Testis (tissue), 2 donors: ENCODE measurements at regions not wholly inside any gene's neighbourhood (a gene's known extent, or its start where the extent isn't known, plus 50 kb on each side); places are given as distances from the start of the nearest gene placed in this dataset.
"Not testable (repeated sequence)": the region's sequence is repeated elsewhere in the genome, so short reads cannot be mapped to it uniquely, and the experiment has no call there.

Experiments
- DNase-seq: peaks from one replicate; pipeline ENCODE4 v3.0.0-alpha.2; 2019
- H3K27ac ChIP-seq, 2 donors: fragments of 200-600 bp; sonication (generic); one replicate each; pipeline ENCODE4 v1.5.1; 2019
- H3K27me3 ChIP-seq: fragments of 200-600 bp; sonication (generic); one replicate; pipeline ENCODE4 v1.5.1; 2019
- H3K36me3 ChIP-seq: fragments of 200-600 bp; sonication (generic); one replicate; pipeline ENCODE4 v1.5.1; 2017; ENCODE audit warnings: low read depth; ENCODE audit errors: missing control alignments
- H3K4me1 ChIP-seq: fragments of 200-600 bp; sonication (generic); one replicate; pipeline ENCODE4 v1.5.1; 2019
- H3K4me3 ChIP-seq, 2 donors: fragments of 200-600 bp; sonication (generic); one replicate each; pipeline ENCODE4 v1.5.1; 2017 to 2019
- H3K9me3 ChIP-seq: fragments of 200-600 bp; sonication (generic); one replicate; pipeline ENCODE4 v1.5.1; 2017
- POLR2A ChIP-seq: fragments of 450-650 bp; IDR thresholded peaks from one replicate; pipeline ENCODE4 v1.6.1; 2017; ENCODE audit warnings: antibody characterized with exemption, mild to moderate bottlenecking, moderate library complexity
- WGBS, 2 donors: methylation state at CpG; one replicate each; pipeline ENCODE4 v1.1.5; 2018; 5-methylcytosine and 5-hydroxymethylcytosine counted together
- intact Hi-C: fragments of 100-400 bp; cut with DNase I; formaldehyde crosslinking; loops from one replicate; pipeline ENCODE4 v1.15.1; 2023; ENCODE audit warnings: low total_unique reads
- TF ChIP-seq, protein P1 (sequence below), 3 experiments: fragments of 450-650 bp in 2 of 3; fragments of 200-600 bp in 1 of 3; sonication (generic) in 1 of 3; IDR thresholded peaks; one replicate each; pipeline ENCODE4 v1.5.1; 2016 to 2019; ENCODE audit warnings: antibody characterized with exemption in 3 of 3, mild to moderate bottlenecking in 2 of 3, moderate library complexity in 1 of 3

DNA sequence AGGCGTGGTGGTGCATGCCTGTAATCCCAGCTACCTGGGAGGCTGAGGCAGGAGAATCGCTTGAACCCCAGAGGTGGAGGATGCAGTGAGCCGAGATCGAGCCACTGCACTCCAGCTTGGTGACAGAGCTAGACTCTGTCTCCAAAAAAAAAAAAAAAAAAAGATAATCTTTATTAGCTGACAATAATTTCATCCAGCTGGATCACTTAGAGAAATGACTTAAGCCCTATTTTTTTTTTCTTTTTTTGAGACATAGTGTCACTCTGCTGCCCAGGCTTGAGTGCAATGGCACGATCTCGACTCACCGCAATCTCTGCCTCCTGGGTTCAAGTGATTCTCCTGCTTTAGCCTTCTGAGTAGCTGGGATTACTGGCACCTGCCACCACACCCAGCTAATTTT is 51.6 kb upstream of the MAP4K4 start:
- H3K4me3 ChIP-seq, H3K27ac ChIP-seq, intact Hi-C loops, DNase-seq, H3K36me3 ChIP-seq, H3K4me1 ChIP-seq, H3K9me3 ChIP-seq, H3K27me3 ChIP-seq: not testable (repeated sequence)
- WGBS, 2 donors: 96 to 98% methylated on average over 7 of the region's 7 CpGs

DNA sequence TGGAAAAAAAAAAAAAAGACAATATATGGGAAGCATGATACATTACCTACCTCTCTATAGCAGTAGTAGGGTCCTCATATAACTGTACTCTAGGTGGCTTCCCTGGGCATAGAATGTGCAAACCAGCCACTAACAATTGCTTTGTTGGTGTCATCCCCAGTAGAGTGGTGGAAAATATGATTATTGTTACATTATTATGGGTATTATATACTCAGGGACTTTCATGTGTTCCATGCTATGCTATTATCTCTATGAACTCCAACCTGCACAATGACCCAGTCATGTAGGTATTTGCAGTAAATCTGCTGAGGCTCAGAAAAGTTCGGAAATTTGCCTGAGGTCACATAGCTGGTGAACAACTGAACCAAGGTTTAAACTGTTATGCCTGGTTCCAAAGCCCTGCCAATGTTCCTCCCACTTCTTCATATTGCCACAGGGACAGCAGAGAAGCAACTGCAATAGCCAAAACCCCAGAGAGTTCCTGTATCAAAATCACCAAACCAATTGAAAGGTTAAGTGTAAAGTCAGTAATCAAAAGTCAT is 52.6 kb upstream of the MAP4K4 start:
- Histone ChIP-seq H3K36me3 (no peaks in the 10 kb centered on the region), H3K4me1 (no peaks in the 10 kb centered on the region), H3K9me3 (no peaks in the 10 kb centered on the region), H3K4me3 (no peak overlapping the region), H3K27me3 (no peaks in the 10 kb centered on the region), H3K27ac (no peak overlapping the region)
- DNase-seq: no peak
- intact Hi-C loops: no loop called here
- WGBS, 2 donors: 97 to 100% methylated on average over 1 of the region's 1 CpG
- TF ChIP-seq, protein P1, sequence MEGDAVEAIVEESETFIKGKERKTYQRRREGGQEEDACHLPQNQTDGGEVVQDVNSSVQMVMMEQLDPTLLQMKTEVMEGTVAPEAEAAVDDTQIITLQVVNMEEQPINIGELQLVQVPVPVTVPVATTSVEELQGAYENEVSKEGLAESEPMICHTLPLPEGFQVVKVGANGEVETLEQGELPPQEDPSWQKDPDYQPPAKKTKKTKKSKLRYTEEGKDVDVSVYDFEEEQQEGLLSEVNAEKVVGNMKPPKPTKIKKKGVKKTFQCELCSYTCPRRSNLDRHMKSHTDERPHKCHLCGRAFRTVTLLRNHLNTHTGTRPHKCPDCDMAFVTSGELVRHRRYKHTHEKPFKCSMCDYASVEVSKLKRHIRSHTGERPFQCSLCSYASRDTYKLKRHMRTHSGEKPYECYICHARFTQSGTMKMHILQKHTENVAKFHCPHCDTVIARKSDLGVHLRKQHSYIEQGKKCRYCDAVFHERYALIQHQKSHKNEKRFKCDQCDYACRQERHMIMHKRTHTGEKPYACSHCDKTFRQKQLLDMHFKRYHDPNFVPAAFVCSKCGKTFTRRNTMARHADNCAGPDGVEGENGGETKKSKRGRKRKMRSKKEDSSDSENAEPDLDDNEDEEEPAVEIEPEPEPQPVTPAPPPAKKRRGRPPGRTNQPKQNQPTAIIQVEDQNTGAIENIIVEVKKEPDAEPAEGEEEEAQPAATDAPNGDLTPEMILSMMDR (IDR thresholded peaks at IDR 0.05): no peak
- no peak for TF ChIP-seq POLR2A

DNA sequence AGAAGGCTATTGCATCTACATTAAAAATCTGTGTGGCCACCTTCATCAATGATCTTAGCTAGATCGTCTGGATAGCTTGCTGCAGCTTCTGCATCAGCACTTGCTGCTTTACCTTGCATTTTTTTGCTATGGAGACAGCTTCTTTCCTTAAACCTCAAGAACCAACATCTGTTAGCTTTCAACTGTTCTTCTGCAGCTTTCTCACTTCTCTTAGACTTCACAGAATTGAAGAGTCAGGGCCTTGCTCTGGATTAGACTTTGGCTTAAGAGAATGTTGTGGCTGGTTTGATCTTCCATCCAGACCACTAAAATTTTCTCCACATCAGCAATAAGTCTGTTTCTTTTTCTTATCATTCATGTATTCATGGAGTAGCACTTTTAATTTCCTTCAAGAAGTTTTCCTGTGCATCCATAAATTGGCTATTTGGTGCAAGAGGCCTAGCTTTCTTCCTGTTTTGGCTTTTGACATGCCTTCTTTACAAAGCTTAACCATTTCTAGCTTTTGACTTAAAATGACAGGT is 54.4 kb upstream of the MAP4K4 start:
- TF ChIP-seq POLR2A: no peak
- TF ChIP-seq, protein P1 (IDR thresholded peaks at IDR 0.05): no peak
- DNase-seq: no peak
- no peaks in the 10 kb centered on the region for H3K4me1 ChIP-seq
- no peaks in the 10 kb centered on the region for H3K9me3 ChIP-seq
- H3K36me3 ChIP-seq: no peaks in the 10 kb centered on the region
- intact Hi-C loops: no loop called here
- no peaks in the 10 kb centered on the region for H3K27me3 ChIP-seq
- H3K4me3 ChIP-seq: no peak overlapping the region
- WGBS, 2 donors: 92 to 94% methylated on average over 1 of the region's 1 CpG
- H3K27ac ChIP-seq: no peak overlapping the region

DNA sequence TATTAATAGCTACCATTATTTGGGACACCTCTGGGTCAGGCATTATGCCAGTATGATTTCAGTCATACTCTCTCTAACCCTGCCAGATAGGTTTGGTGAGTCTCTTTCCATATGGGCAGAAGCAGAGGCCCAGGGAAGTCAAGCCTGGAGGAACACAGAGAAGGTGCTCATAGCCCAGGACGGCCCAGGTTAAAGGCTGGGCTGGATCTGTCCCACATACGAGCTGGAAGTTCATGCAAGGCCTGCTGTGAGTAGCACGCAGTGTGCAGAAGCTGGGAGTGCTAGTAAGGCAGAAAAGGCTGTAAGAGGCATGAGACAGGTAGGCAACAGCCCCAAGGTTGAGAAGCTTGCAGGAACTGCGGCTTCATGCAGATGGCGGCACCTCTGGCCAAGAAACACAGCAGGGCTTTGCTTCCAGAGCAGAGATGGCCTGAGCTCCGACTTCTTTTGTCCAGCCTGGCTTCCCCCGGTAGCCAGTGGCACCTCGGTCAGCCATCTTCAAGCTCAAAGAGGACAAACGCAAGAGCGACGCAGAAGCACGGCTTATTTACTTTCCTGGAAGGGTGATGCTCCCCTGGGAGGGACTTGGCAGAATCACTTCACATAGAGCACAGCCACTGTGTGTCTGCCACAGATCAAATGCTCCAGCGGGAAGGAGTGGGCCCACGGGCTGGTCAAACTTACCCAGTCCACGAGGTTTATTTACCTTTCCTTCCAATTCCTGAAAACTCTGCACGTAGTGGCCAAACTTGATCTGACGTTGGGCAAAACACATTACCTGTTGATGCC is 58.5 kb upstream of the MAP4K4 start:
- WGBS, 2 donors: 95% methylated on average over 17 of the region's 17 CpGs
- Histone ChIP-seq H3K4me1 (no peaks in the 10 kb centered on the region), H3K36me3 (no peaks in the 10 kb centered on the region), H3K27ac (no peak overlapping the region), H3K4me3 (no peak overlapping the region), H3K9me3 (no peaks in the 10 kb centered on the region), H3K27me3 (no peaks in the 10 kb centered on the region)
- no peak for DNase-seq
- intact Hi-C loops: no loop called here
- TF ChIP-seq, protein P1 (IDR thresholded peaks at IDR 0.05): no peak

DNA sequence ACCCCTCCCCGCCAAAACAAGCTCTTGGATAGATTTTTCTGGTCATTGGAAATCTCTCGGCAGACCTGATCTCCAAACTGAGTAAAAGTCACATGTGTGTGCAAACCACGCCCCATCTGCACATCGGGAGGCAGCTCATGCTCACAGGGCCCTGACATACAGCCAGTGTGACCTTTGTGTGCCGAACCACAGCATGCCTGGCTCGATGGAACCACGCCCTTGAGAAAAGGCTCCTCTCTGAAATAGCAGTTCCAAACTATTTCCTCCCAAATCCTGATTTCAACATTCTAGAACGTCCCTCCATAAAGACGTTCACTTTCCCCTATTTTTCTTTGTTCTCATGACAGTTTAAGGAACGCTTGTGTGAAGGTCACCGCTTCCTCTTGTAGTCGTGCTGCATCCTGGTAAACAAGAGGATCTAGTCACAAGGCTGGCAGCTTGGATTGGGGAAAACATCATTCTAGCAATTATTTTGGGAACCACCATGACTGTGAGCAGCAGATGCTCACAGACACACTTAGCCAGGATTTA is 59.3 kb upstream of the MAP4K4 start:
- no peak for TF ChIP-seq POLR2A
- TF ChIP-seq, protein P1 (IDR thresholded peaks at IDR 0.05): no peak
- Histone ChIP-seq H3K9me3 (no peaks in the 10 kb centered on the region), H3K4me3 (no peak overlapping the region), H3K4me1 (no peaks in the 10 kb centered on the region), H3K36me3 (no peaks in the 10 kb centered on the region), H3K27me3 (no peaks in the 10 kb centered on the region), H3K27ac (no peak overlapping the region)
- intact Hi-C loops: no loop called here
- 63 to 70% methylated on average over 12 of the region's 12 CpGs for WGBS, 2 donors
- DNase-seq: no peak
